Ramos (cell line): ENCODE measurements at regions not wholly inside any gene's neighbourhood (a gene's known extent, or its start where the extent isn't known, plus 50 kb on each side); places are given as distances from the start of the nearest gene placed in this dataset.
"Not testable (repeated sequence)": the region's sequence is repeated elsewhere in the genome, so short reads cannot be mapped to it uniquely, and the experiment has no call there.

Experiments
- in situ Hi-C: fragments of 300-500 bp; cut with MboI; formaldehyde crosslinking; loops from one replicate; pipeline ENCODE4 v1.14.3; 2022; ENCODE audit warnings: low sequenced_read_pairs; ENCODE audit not compliant: unreplicated experiment

GRCh38 chr13:79851318-79851717 is 370.4 kb downstream of the NDFIP2 start:
- in situ Hi-C loops: no loop called here

GRCh38 chr13:79847882-79848592 is 367.1 kb downstream of the NDFIP2 start:
- in situ Hi-C loops: no loop called here

GRCh38 chr13:79846386-79846785 is 365.4 kb downstream of the NDFIP2 start:
- in situ Hi-C loops: no loop called here

- in situ Hi-C loops: no loop called here
Observed at GRCh38 chr13:79837741-79838450, 356.9 kb downstream of the NDFIP2 start.

GRCh38 chr13:79836121-79836520 is 355.2 kb downstream of the NDFIP2 start:
- in situ Hi-C loops: not testable (repeated sequence)

- in situ Hi-C loops: no loop called here
Observed at GRCh38 chr13:79834876-79835275, 353.9 kb downstream of the NDFIP2 start.

GRCh38 chr13:79833991-79834390 is 353.0 kb downstream of the NDFIP2 start:
- in situ Hi-C loops: no loop called here

GRCh38 chr13:79831556-79831955 is 350.6 kb downstream of the NDFIP2 start:
- in situ Hi-C loops: no loop called here

GRCh38 chr13:79830945-79831344 is 350.0 kb downstream of the NDFIP2 start:
- in situ Hi-C loops: no loop called here

GRCh38 chr13:79830426-79830825 is 349.5 kb downstream of the NDFIP2 start:
- in situ Hi-C loops: no loop called here

GRCh38 chr13:79829880-79830279 is 348.9 kb downstream of the NDFIP2 start:
- in situ Hi-C loops: no loop called here

GRCh38 chr13:79825959-79826358 is 345.0 kb downstream of the NDFIP2 start:
- in situ Hi-C loops: no loop called here

- in situ Hi-C loops: no loop called here
Observed at GRCh38 chr13:79815041-79815440, 334.1 kb downstream of the NDFIP2 start.

- in situ Hi-C loops: no loop called here
Observed at GRCh38 chr13:79812070-79812850, 331.3 kb downstream of the NDFIP2 start.

- in situ Hi-C loops: no loop called here
Observed at GRCh38 chr13:79811170-79811569, 330.2 kb downstream of the NDFIP2 start.

- in situ Hi-C loops: no loop called here
Observed at GRCh38 chr13:79810669-79811068, 329.7 kb downstream of the NDFIP2 start.

GRCh38 chr13:79810018-79810417 is 329.1 kb downstream of the NDFIP2 start:
- in situ Hi-C loops: no loop called here

GRCh38 chr13:79808475-79808874 is 327.5 kb downstream of the NDFIP2 start:
- in situ Hi-C loops: no loop called here

- in situ Hi-C loops: no loop called here
Observed at GRCh38 chr13:79807554-79807953, 326.6 kb downstream of the NDFIP2 start.

- in situ Hi-C loops: no loop called here
Observed at GRCh38 chr13:79806821-79807220, 325.9 kb downstream of the NDFIP2 start.

GRCh38 chr13:79805317-79805716 is 324.4 kb downstream of the NDFIP2 start:
- in situ Hi-C loops: no loop called here
